ENCODE measurements at regions not wholly inside any gene's neighbourhood (a gene's known extent, or its start where the extent isn't known, plus 50 kb on each side); places are given as distances from the start of the nearest gene placed in this dataset.
"Not testable (repeated sequence)": the region's sequence is repeated elsewhere in the genome, so short reads cannot be mapped to it uniquely, and the experiment has no call there.

DNA sequence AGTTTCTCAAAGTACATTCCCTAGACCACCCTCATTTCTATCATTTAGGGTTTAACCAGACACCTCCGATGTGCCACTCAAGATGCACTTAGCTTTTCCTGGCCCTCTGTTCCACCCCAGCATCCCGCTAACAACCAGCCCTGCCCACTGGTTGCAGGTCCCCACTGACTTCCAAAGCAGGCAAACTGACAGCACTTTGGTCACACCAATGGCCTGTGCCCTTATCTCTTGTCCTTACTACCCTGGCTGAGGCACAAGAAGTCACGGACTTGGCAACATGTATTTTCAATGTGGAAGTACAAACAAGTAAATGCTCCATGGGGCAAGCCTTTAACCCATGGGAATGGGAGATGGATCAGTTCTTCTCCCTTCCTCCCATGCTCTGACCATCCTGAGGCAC is 357.1 kb downstream of the OMA1 start:
- no peak for DNase-seq

DNA sequence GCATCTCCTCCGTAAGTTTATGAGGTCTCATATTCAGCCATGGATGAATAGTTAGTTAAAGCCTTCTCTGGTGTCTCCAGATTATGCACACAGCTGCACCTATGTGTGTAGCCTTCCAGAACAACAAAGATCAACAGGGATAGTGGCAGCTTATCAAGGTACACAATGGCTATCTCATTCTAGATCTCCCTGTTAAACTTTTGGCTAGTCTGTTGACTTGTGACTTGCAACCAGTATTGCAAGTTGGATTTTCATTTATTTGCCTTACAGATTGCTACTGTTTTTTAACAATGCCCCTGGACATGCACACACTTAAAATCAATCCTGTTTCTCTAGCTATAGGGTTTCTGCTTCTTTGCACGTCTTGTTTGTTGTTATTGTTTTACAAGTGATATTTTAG is 363.2 kb downstream of the OMA1 start:
- DNase-seq: no peak

DNA sequence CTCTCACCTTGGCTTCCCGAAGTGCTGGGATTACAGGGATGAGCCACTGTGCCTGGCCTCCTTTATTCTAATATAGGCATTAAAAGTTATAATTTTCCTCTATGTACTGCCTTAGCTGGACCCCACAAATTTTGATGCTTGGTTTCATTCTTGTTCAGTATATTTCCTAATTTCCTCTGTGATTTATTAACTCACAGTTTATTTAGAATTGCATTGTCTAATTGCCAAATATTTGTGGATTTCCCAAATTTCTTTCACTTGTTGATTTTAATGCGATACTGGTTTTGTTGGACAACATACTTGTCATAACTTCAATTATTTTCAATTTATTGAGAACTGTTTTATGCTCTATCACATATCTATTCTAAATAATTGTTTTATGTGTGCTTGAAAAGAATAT is 366.0 kb downstream of the OMA1 start:
- no peak for DNase-seq

DNA sequence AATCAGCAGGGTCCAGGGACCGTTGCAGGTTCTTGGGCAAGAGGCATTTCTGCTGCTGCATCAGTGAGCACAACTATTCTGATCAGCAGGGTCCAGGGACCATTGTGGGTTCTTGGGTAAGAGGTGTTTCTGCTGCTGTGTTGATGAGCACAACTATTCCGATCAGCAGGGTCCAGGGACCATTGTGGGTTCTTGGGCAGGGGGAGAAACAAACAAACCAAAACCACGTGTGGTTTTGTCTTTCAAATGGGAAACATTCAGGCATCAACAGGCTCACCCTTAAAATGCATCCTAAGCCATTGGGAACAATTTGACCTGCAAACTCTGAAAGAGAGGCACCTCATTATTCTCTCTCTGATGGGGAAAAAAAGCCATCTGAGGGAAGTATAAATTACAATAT is 377.4 kb downstream of the OMA1 start:
- DNase-seq: not testable (repeated sequence)

DNA sequence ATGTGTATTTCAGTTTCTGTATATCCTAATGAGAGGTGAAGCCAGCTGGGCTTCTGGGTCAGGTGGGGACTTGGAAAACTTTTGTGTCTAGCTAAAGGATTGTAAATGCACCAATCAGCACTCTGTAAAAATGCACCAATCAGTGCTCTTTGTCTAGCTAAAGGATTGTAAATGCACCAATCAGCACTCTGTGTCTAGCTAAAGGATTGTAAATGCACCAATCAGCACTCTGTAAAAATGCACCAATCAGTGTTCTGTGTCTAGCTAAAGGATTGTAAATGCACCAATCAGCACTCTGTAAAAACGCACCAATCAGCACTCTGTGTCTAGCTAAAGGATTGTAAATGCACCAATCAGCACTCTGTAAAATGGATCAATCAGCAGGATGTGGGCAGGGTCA is 379.4 kb downstream of the OMA1 start:
- DNase-seq: not testable (repeated sequence)

DNA sequence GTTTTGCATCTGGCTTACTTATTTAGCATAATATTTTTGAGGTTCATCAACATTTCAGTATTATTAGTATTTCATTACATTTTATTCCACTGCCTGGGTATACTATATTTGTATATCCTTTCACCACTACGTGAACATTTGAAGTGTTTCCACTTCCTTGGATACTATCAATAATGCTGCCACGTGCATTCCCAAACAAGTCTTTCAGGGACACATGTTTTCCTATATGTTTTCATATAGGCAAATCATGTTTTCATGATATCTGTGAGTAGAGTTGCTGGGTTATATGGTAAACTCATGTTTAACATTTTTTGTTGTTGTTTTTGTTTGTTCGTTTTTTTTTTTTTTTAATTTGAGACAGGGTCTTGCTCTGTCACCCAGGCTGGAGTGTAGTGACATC is 380.1 kb downstream of the OMA1 start:
- DNase-seq: no peak

DNA sequence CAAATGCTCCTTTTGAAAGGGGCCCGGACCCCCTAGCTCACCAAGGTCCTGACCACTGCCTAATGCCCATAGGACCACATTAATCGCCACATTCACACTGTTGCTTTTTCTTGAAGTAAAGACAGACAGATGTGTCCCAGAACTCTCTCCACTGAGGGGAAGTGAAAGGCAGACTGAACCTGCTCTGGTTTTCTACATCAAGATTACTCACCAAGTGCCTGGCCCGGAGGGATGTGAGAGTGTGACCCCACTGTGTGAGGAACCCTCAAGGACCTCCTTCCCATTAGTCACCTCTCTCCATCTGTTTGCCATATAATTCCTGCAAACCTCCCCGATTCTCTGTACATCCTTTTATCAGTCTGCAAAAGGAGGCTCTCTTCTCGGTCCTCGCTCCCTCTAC is 381.5 kb downstream of the OMA1 start:
- no peak for DNase-seq

DNA sequence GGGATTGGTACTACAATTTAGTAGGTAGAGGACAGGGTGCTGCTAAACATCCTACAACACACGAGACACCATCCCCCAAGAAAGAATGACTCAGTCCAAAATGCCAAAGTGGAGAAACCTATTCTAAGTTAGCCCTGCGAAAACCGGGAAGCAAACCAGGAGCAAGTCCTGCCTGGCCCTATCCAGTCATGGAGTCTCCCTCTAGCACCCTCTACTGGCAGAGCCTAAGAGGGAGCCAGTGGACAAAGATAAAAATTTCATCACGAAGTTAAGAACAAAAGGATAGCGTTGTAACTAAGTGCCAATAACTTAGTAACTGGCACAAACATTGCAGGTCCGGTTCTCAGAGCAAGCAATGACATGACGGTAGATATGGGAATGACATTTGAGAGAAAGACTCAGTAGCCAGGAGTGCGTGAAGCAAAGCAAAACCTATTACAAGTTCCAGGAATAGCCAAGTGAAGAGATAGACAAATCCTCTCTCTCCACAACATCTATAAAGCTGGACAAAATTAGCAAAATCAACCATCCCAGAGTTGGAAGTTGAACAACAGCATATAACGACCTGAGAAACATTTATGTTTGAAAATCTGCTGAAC is 383.5 kb downstream of the OMA1 start:
- DNase-seq: peak; percentile 61

DNA sequence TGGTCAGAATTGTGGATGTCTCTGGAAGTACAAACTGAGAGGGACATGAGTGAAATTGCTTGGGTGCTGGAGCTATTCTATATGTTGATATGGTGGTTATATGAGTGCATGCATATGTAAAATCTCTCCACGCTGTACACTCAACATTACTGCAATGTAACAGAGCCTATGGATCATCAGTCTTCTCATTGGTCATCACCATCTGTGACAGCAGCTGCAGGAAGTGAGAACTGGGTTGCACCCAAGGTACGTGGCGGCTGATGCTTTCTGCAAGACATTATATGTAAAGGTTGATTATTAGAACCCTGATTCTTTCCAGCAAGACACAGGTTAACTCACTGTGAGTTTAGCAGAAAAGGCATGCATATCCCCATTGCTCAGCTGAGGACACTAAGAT is 387.1 kb downstream of the OMA1 start:
- no peak for DNase-seq

DNA sequence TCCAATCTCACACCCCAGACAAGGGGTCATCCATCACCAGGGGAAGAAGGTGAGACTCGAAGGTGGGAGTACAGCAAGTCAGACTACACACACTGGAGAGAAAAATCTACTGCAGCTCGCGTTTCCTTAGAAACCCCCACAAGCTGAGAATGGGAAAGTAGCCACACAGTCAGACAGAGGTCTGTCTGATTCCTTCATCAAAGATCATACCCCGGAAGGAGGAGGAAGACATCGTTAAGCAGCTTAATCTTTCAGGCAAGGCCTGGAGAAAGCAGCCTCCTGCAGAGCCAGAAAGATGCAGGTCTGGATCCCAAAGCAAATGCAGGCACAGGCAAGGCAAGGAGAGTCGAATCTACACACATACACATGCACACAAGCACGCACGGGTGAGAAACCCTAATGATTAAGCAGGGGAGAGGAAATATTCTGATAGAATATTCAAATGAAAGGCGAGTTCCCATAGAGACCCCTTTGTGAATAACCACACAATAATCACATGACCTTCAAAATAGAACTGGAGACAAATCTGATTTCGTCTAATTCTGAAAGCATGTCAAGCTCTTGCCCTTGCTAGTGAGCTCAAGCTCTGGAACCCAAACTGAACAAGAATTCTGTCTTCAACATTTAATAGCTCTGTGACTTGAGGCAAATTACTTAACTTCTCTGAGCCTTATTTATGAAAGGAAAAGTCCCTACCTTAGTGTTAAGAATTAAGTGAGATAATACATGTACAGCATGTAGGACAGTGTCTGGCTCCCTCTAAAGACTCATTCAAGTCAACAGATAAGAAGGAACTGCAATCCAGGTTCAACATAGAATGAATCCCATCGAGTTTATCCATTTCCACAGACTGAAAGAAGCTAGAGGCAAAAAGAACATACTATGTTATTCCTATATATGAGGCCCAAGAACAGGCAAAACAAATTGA is 387.8 kb downstream of the OMA1 start:
- DNase-seq: no peak

DNA sequence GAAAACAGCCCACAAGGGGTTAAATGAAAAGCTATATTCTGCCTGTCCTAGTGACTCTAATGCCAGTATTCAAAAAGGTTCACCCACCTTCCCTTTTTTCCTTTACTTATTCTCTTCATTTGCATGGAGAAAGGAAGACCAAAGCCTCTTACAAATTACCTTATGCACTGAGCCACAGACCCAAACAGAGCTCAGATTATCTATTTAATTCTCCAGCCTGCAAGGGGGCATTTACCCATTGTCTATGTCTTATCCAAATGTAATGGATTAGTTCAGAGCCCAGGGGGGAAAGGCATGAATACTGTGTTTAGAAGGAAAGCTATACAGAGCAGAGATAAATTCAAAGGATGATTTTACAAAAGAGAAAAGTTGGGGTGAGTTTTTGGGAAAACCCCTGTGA is 388.5 kb downstream of the OMA1 start:
- no peak for DNase-seq

DNA sequence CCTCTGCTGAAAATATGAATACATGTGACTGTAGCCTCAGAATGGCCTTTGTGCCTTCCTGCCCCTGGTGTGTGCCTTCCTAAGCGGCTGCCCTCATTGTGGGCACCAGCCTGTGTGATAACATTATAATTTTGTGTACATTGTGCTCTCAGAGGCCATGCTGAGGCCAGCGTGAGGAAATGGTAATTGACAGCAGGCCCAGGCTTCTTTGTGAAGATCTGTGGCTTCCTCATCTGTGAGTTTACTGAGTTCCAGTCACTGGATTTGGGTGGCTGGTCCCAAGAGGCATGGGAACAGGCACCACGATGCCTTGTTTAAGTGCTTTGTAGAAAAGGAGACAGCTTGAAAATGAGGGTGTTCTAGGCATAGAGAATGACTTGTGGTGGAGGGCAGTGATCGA is 389.3 kb downstream of the OMA1 start:
- no peak for DNase-seq

DNA sequence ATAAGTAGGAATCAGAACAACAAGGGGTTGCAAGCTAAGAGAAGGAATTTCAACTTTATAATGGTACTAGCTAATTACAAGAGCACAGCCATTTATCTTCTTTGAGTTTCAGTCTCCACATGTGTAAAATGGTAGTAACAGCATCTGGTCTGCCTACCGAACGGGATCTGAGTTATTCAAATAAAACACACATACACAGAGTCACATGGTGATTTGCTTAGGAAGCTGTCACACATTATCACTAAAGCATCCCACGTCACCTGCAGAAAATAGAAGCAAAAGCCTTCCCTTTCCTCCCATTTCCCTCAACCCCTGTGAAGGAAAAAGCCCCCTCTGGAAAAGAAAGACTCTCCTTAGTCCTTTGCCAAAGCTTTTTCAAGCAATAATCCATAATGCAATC is 389.7 kb downstream of the OMA1 start:
- no peak for DNase-seq

DNA sequence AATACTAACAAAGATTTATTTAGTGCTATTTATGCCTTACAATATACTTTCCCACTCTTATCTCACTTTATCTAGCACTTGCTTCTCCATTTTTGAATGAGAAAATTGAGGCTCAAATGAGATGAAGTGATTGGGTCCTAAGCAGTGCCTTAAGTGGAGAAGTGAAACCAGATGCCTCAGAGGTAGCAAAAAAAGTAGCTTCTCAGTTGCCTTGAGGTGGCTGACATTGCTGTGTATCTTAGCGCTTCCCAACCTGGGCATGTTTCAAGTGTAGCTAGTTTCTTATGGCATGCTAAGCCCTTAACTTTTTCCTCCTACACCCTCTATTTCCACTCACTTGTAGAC is 390.4 kb downstream of the OMA1 start:
- DNase-seq: no peak

DNA sequence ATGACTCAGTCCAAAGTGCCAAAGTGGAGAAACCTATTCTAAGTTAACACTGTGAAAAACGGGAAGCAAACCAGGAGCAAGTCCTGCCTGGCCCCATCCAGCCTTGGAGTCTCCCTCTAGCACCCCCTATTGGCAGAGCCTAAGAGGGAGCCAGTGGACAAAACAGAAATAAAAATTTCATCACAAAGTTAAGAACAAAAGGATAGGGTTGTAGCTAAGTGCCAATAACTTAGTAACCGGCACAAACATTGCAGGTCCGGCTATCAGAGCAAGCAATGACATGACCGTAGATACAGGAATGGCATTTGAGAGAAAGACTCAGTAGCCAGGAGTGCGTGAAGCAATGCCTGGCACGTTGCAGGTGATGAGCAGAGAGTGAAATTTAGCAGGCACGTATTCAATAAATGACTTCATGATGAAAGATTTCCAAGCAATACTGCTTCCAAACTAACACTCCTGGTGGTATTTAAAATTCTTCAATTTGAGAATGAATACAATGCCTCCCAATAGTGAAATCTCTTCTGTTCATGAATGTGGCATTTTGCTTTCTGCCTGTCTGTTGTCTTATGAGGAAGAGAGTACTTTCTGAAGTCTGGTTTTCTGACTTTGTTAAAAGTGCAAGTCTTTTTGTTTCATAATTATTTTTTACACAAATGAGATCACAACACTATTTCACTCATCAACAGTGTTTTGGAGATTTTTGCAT is 391.0 kb downstream of the OMA1 start:
- peak; percentile 2 for DNase-seq

DNA sequence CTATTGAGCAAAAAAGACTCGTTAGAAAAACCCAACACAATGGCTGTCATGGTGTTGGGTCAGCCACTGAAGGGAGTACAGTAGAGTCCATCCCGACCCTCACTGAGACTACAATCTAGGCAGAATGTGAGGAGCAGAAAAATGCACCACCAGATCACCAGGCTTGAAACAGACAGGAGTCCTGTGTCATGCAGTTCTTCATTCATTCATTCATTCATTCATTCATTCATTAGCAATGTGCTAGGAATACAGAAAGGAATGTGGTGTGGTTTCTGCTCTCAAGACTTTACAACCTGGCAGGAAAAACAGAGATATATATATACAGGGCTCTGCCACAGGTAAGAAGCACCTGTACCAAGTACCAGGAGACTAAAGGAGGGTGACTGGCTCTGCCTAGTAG is 392.3 kb downstream of the OMA1 start:
- DNase-seq: no peak

DNA sequence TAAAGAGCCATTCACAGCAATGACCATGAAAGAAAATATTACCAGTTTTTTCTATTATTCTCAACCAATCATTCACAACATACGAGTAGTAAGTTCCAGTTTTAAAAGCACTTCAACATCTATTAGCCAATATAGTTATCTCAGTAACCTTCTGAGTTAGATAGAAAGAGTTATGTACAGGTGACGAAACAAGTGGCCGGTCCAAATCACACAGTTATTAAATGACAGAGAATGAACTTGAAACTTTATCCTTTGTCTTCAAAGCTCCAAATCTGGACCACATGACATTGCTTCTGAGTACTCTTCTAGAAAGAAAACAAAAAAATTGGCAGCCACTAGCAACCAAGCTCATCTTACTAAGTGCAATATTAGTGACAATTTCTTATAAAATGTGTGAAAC is 393.8 kb downstream of the OMA1 start:
- no peak for DNase-seq

DNA sequence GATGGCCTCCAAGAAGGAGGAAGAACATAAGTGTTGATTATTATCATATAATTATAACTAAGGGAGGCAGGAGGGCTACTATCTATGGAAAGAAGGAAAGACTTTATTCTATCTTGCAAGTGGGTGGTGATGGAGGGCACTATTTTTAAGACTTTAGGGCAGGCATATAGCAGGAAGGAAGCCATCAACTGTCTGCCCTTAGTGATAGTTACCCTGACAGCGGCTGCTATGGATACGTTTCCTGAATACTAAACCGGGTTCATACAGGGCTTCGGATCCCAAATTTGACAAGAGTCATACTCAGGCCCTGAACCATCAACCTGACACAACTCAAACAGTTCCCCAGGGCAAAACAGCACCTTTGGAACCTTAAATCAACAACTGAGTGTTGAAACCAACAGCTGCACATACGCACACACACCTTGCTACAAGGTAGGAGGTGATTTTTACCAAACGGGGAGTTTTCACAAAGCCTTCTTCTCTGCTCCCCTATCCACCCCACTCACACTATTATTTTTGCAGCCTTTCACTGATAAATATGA is 397.2 kb downstream of the OMA1 start:
- no peak for DNase-seq

DNA sequence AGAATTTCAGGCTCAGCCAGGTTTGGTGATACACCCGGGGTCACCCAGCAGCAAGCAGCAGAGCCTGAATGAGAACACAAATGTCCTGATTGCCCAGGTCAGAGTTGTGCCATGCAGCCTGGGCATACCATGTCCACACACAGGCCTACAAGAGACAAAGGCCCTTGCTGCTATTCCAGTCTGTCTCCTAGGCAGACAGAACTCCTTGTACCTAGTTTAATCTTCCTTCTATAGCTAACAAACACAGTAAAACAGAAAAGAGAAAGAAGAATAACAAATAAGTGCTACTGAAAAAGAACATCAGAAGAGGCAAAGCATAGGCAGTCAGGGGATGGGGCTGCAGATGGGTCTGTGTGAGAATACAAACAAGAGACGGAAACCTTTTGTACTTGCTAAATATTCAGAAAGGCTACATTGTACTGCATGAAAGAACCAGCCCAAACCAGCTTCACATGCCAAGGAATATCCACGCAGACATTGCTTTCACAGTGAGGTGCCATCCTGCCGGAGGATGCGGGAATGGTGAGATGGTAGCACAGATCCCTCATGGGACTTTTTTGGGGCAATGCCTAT is 401.7 kb downstream of the OMA1 start:
- DNase-seq: no peak

DNA sequence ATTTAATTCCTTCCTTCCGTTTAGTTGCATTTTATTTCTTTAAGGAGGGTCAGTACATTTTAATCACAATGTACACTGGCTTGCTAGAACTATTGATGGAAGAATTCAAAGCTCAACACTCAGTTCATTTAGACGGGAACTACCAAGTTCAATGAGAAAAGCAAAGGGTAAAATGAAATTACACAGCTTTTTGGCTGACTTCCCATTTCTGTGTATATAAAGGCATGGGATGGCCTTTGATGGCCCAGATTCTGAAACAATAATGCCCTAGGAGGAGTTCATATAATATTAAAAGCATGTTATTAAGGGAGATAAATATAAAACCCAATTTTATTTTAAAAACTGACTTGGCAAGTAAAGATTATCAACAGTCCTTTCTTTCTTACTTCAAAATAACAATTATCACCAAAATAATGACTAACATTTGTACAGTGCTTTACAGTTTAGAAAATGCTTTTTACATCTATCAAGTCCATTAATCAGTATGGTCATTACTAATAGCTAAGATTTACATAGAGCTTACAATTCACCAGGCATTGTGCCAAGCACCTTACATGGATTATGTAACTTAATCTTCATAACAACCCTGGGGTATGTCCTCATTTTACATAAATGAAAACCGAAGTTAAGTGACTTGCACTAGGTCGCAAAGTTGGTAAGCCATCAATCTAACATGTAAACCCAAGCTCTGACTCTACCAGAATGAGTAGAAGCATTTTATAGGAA is 402.4 kb downstream of the OMA1 start:
- DNase-seq: no peak

DNA sequence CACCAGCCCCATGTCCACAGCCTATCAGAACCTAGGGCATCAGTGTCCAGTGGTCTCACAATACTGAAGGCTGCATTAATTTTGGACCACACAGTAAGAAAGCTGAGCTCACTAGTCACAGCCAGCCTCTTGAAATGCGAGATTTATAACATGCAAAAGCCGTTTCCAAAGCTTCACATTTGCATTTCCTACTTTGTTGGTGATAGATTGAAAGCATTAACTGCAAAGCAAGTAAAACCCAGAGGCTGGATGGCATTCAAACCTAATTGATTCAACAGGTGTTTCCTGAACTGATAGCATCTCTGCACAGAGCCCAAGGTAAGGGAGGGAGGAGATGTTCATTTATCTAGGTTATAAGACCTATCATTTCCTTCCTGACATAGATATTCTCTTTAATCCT is 410.1 kb downstream of the OMA1 start:
- DNase-seq: no peak

DNA sequence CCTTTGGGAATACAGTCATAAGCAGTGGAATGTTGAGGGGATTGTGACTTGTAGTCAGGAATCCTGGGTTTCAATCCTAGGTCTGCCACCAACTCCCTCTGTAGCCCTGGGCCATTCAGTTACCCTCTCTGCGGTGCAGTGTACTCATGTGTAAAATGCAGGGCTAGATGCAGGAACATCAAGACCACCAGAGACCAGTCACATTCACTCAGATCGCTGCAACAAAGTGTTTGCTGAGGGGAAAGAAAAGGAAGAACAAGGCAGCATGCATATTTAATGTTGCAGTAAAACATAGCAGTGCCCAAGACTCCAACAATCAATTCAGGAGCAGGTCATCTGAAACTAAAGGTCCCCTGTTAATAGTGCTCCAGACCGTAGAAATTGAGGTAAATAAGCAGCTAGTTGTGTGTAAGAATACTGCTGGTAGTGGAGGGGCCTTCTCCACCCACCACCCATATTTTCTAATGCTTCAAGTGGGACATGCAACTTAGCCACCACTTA is 410.7 kb downstream of the OMA1 start:
- DNase-seq: no peak
